CD14-positive monocyte (primary cell): ENCODE measurements at regions not wholly inside any gene's neighbourhood (a gene's known extent, or its start where the extent isn't known, plus 50 kb on each side); places are given as distances from the start of the nearest gene placed in this dataset.

ENCODE experiments used
- DNase-seq, 3 donors: peaks; one replicate each; pipeline ENCODE4 v3.0.0-alpha.2; 2011 to 2022
- H2AFZ ChIP-seq: 2 replicates; pipeline ENCODE4 v1.6.0; 2012; ENCODE audit warnings: mild to moderate bottlenecking, low read depth, low read length, inconsistent platforms; ENCODE audit not compliant: insufficient read depth, poor library complexity, severe bottlenecking
- H3K27ac ChIP-seq, 2 donors: 1 replicate in 1 of 2; 2 replicates in 1 of 2; pipeline ENCODE4 v1.5.1; 2012 to 2013; ENCODE audit warnings: low read length in 2 of 2, control low read depth in 1 of 2, inconsistent platforms in 1 of 2, low read depth in 1 of 2, mild to moderate bottlenecking in 1 of 2
- H3K27me3 ChIP-seq, 2 donors: one replicate each; pipeline versions ENCODE4 v1.6.0 to v1.6.1; 2011 to 2013; ENCODE audit warnings: low read length in 2 of 2; ENCODE audit not compliant: control insufficient read depth in 2 of 2, insufficient read depth in 2 of 2
- H3K36me3 ChIP-seq, 2 donors: replicated peaks in 1 of 2; 1 replicate in 1 of 2; 2 replicates in 1 of 2; pipeline versions ENCODE4 v1.5.1 to v1.6.1; 2012 to 2013; ENCODE audit warnings: low read length in 2 of 2, control low read depth in 1 of 2, inconsistent platforms in 1 of 2, mild to moderate bottlenecking in 1 of 2; ENCODE audit not compliant: insufficient read depth in 2 of 2, control insufficient read depth in 1 of 2
- H3K4me1 ChIP-seq, 2 donors: 1 replicate in 1 of 2; 2 replicates in 1 of 2; pipeline versions ENCODE4 v1.5.1 to v1.6.1; 2012 to 2013; ENCODE audit warnings: low read length in 2 of 2, control low read depth in 1 of 2, inconsistent platforms in 1 of 2, mild to moderate bottlenecking in 1 of 2, moderate library complexity in 1 of 2; ENCODE audit not compliant: insufficient read depth in 2 of 2, control insufficient read depth in 1 of 2
- H3K4me2 ChIP-seq: replicated peaks from 2 replicates; pipeline ENCODE3; 2012; ENCODE audit warnings: low read length, moderate library complexity, mild to moderate bottlenecking; ENCODE audit not compliant: poor library complexity, severe bottlenecking; ENCODE audit errors: extremely low read depth
- H3K4me3 ChIP-seq, 3 experiments: fragments of 200-600 bp in 1 of 3; sonication (generic) in 1 of 3; replicated peaks in 1 of 3; 1 replicate in 2 of 3; 2 replicates in 1 of 3; pipeline ENCODE4 v1.5.1; 2011 to 2013; ENCODE audit warnings: low read length in 3 of 3, mild to moderate bottlenecking in 3 of 3, control low read depth in 2 of 3, low read depth in 2 of 3, inconsistent platforms in 1 of 3, moderate library complexity in 1 of 3
- H3K79me2 ChIP-seq: 2 replicates; pipeline ENCODE4 v1.6.0; 2012; ENCODE audit warnings: mild to moderate bottlenecking, control low read depth, inconsistent platforms, low read length, moderate library complexity; ENCODE audit not compliant: insufficient read depth
- H3K9ac ChIP-seq: 2 replicates; pipeline ENCODE4 v1.6.0; 2017; ENCODE audit warnings: low read length, mild to moderate bottlenecking; ENCODE audit not compliant: insufficient read depth, poor library complexity, severe bottlenecking
- H3K9me3 ChIP-seq, 2 donors: replicated peaks in 1 of 2; 1 replicate in 1 of 2; 2 replicates in 1 of 2; pipeline versions ENCODE4 v1.5.1 to v1.6.1; 2012 to 2013; ENCODE audit warnings: low read length in 2 of 2, control low read depth in 1 of 2; ENCODE audit not compliant: control insufficient read depth in 1 of 2, insufficient read depth in 1 of 2
- H4K20me1 ChIP-seq: 2 replicates; pipeline ENCODE4 v1.6.0; 2012; ENCODE audit warnings: mild to moderate bottlenecking, low read length, control low read depth, moderate library complexity; ENCODE audit not compliant: insufficient read depth
- H3K27ac Mint-ChIP-seq, 7 donors: one replicate each; pipeline ENCODE4 v1.8.0; 2020; ENCODE audit warnings: mild to moderate bottlenecking in 7 of 7, mixed read lengths in 7 of 7, moderate library complexity in 6 of 7, inconsistent platforms in 2 of 7
- H3K27me3 Mint-ChIP-seq, 3 donors: one replicate each; pipeline ENCODE4 v1.8.0; 2021 to 2022; ENCODE audit warnings: low read depth in 3 of 3, mild to moderate bottlenecking in 3 of 3, mixed read lengths in 3 of 3, moderate library complexity in 3 of 3, inconsistent platforms in 1 of 3
- H3K36me3 Mint-ChIP-seq, 2 donors: one replicate each; pipeline ENCODE4 v1.8.0; 2020; ENCODE audit warnings: mixed read lengths in 2 of 2, inconsistent platforms in 1 of 2, mild to moderate bottlenecking in 1 of 2
- H3K4me1 Mint-ChIP-seq: one replicate; pipeline ENCODE4 v1.8.0; 2020; ENCODE audit warnings: mild to moderate bottlenecking, mixed read lengths
- H3K4me3 Mint-ChIP-seq, 2 donors: one replicate each; pipeline ENCODE4 v1.8.0; 2020; ENCODE audit warnings: mild to moderate bottlenecking in 2 of 2, mixed read lengths in 2 of 2, moderate library complexity in 1 of 2
- H3K9me3 Mint-ChIP-seq, 7 donors: one replicate each; pipeline ENCODE4 v1.8.0; 2020 to 2022; ENCODE audit warnings: mixed read lengths in 7 of 7, mild to moderate bottlenecking in 6 of 7, moderate library complexity in 6 of 7, inconsistent platforms in 2 of 7
- CTCF ChIP-seq: fragments of 200-600 bp; IDR thresholded peaks from one replicate; pipeline ENCODE4 v1.8.0; 2022; ENCODE audit warnings: antibody characterized with exemption, mild to moderate bottlenecking
- WGBS: methylation state at CpG from one replicate; pipeline ENCODE4 v1.1.5; 2013; ENCODE audit warnings: missing lambda C conversion rate; ENCODE audit not compliant: insufficient coverage; 5-methylcytosine and 5-hydroxymethylcytosine counted together
- intact Hi-C, 2 donors: fragments of 100-400 bp; cut with micrococcal nuclease; formaldehyde crosslinking; loops; one replicate each; pipeline versions ENCODE4 v1.15.0 to v1.15.1; 2023

GRCh38 chr4:167955006-167955405 lies 137.3 kb upstream of the ANXA10 start:
- no peak for DNase-seq
- Mint-ChIP-seq H3K4me1 (no peaks in the 10 kb centered on the region), H3K27ac (no peak overlapping the region), H3K36me3 (no peaks in the 10 kb centered on the region), H3K9me3 (peaks cover 11 to 30% (median 15%) of the 10 kb centered on the region in 7 donors), H3K27me3 (no peaks in the 10 kb centered on the region), H3K4me3 (no peak overlapping the region)
- H3K27ac ChIP-seq, result no peak overlapping the region
- no peaks in the 10 kb centered on the region for H3K79me2 ChIP-seq
- no CpG with 5 or more reads among the region's 2 CpGs for WGBS
- intact Hi-C loops, result no loop called here
- H3K9ac ChIP-seq, result no peak overlapping the region
- H3K9me3 ChIP-seq, result peaks cover 12 to 27% of the 10 kb centered on the region in 2 donors
- no peak for TF ChIP-seq CTCF
- no peaks in the 10 kb centered on the region for H3K27me3 ChIP-seq
- no peaks in the 10 kb centered on the region for H4K20me1 ChIP-seq
- H3K36me3 ChIP-seq, result no peaks in the 10 kb centered on the region
- H3K4me3 ChIP-seq, result no peak overlapping the region
- H3K4me2 ChIP-seq, result no peak overlapping the region
- H2AFZ ChIP-seq, result no peak overlapping the region
- H3K4me1 ChIP-seq, result no peaks in the 10 kb centered on the region

GRCh38 chr4:167956676-167957075 lies 135.7 kb upstream of the ANXA10 start:
- intact Hi-C loops, result no loop called here
- Mint-ChIP-seq H3K36me3 (no peaks in the 10 kb centered on the region), H3K4me3 (no peak overlapping the region), H3K4me1 (no peaks in the 10 kb centered on the region), H3K27ac (no peak overlapping the region), H3K27me3 (no peaks in the 10 kb centered on the region), H3K9me3 (peaks cover 10 to 31% (median 14%) of the 10 kb centered on the region in 7 donors)
- Histone ChIP-seq H3K9me3 (peaks cover 12 to 23% of the 10 kb centered on the region in 2 donors), H3K9ac (no peak overlapping the region), H4K20me1 (no peaks in the 10 kb centered on the region), H3K79me2 (no peaks in the 10 kb centered on the region), H3K4me2 (no peak overlapping the region), H3K4me1 (no peaks in the 10 kb centered on the region), H3K36me3 (no peaks in the 10 kb centered on the region), H2AFZ (no peak overlapping the region), H3K4me3 (no peak overlapping the region), H3K27me3 (no peaks in the 10 kb centered on the region), H3K27ac (no peak overlapping the region)
- no peak for DNase-seq
- no peak for TF ChIP-seq CTCF
